Lower leg skin (tissue), 4 donors: ENCODE measurements at regions not wholly inside any gene's neighbourhood (a gene's known extent, or its start where the extent isn't known, plus 50 kb on each side); places are given as distances from the start of the nearest gene placed in this dataset.

Experiments used
- DNase-seq, 2 donors: peaks; one replicate each; pipeline ENCODE4 v3.0.0-alpha.2; 2019; ENCODE audit warnings: low spot score in 2 of 2
- H3K4me3 ChIP-seq: fragments of 200-600 bp; sonication (generic); 2 replicates; pipeline ENCODE4 v1.5.1; 2017; ENCODE audit warnings: mild to moderate bottlenecking, low read depth; ENCODE audit not compliant: poor library complexity, severe bottlenecking
- CTCF ChIP-seq, 3 donors: fragments of 450-650 bp; IDR thresholded peaks; one replicate each; pipeline ENCODE4 v1.5.1; 2016; ENCODE audit warnings: antibody characterized with exemption in 3 of 3, mild to moderate bottlenecking in 3 of 3, moderate library complexity in 2 of 3
- POLR2A ChIP-seq, 2 donors: fragments of 450-650 bp; IDR thresholded peaks; one replicate each; pipeline ENCODE4 v1.6.1; 2016 to 2017; ENCODE audit warnings: antibody characterized with exemption in 2 of 2, mild to moderate bottlenecking in 1 of 2, moderate library complexity in 1 of 2
- WGBS, 2 donors: methylation state at CpG; one replicate each; pipeline ENCODE4 v1.1.5; 2018; 5-methylcytosine and 5-hydroxymethylcytosine counted together
- intact Hi-C: fragments of 100-400 bp; cut with DNase I; formaldehyde crosslinking; loops from one replicate; pipeline ENCODE4 v1.15.0; 2023; ENCODE audit warnings: low total_unique reads

GRCh38 chr6:100188754-100189153, 194.7 kb upstream of the MCHR2 start:
- 70 to 81% methylated on average over 1 of the region's 1 CpG for WGBS, 2 donors
- TF ChIP-seq POLR2A (IDR thresholded peaks at IDR 0.05), result no peak
- TF ChIP-seq CTCF (IDR thresholded peaks at IDR 0.05), result no peak
- DNase-seq, result no peak
- H3K4me3 ChIP-seq, result no peak overlapping the region
- intact Hi-C loops, result no loop called here

- H3K4me3 ChIP-seq, result no peak overlapping the region
- no peak for DNase-seq
- no peak for TF ChIP-seq POLR2A (IDR thresholded peaks at IDR 0.05)
- no peak for TF ChIP-seq CTCF (IDR thresholded peaks at IDR 0.05)
- WGBS, 2 donors, result 87 to 88% methylated on average over 5 of the region's 5 CpGs
- intact Hi-C loops, result no loop called here
Measured at GRCh38 chr6:100186552-100186951, 192.5 kb upstream of the MCHR2 start.

GRCh38 chr6:100185615-100186014, 191.6 kb upstream of the MCHR2 start:
- intact Hi-C loops, result no loop called here
- H3K4me3 ChIP-seq, result no peak overlapping the region
- TF ChIP-seq POLR2A (IDR thresholded peaks at IDR 0.05), result no peak
- no peak for TF ChIP-seq CTCF (IDR thresholded peaks at IDR 0.05)
- WGBS, 2 donors, result 65 to 71% methylated on average over 3 of the region's 3 CpGs
- DNase-seq, result no peak

GRCh38 chr6:100184473-100184872, 190.4 kb upstream of the MCHR2 start:
- intact Hi-C loops, result no loop called here
- no peak overlapping the region for H3K4me3 ChIP-seq
- no peak for TF ChIP-seq CTCF (IDR thresholded peaks at IDR 0.05)
- no peak for DNase-seq
- WGBS, 2 donors, result 81 to 82% methylated on average over 3 of the region's 3 CpGs

GRCh38 chr6:100182313-100182712, 188.3 kb upstream of the MCHR2 start:
- TF ChIP-seq POLR2A (IDR thresholded peaks at IDR 0.05) (no peak), CTCF (IDR thresholded peaks at IDR 0.05) (no peak)
- H3K4me3 ChIP-seq, result no peak overlapping the region
- 32 to 36% methylated on average over 1 of the region's 1 CpG for WGBS, 2 donors
- intact Hi-C loops, result no loop called here
- DNase-seq, result no peak

GRCh38 chr6:100181309-100181708, 187.3 kb upstream of the MCHR2 start:
- WGBS, 2 donors, result 84 to 86% methylated on average over 3 of the region's 3 CpGs
- intact Hi-C loops, result no loop called here
- no peak overlapping the region for H3K4me3 ChIP-seq
- no peak for DNase-seq
- TF ChIP-seq CTCF (IDR thresholded peaks at IDR 0.05) (no peak), POLR2A (IDR thresholded peaks at IDR 0.05) (no peak)
